ENCODE measurements at regions not wholly inside any gene's neighbourhood (a gene's known extent, or its start where the extent isn't known, plus 50 kb on each side); places are given as distances from the start of the nearest gene placed in this dataset.

DNA sequence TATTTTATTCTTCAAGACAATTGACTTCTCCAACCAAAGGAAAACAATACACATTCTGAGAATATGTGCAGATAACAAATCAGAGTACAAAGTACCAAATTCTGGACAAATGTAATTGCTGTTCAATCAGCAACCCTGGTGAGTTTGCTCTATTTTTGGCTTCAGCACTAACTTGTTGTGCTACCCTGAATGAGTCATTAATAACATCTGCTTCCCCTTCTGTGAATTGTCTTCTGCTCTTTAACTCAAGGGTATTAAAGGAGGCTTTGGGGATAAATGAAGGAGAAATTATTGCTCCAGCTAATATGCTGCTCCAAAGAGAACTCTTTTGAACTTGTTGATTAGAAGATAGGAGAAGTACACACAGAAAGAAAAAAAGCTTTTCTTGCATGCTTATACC, 459.3 kb downstream of the HTR7 start:
- TF ChIP-seq, protein P1, sequence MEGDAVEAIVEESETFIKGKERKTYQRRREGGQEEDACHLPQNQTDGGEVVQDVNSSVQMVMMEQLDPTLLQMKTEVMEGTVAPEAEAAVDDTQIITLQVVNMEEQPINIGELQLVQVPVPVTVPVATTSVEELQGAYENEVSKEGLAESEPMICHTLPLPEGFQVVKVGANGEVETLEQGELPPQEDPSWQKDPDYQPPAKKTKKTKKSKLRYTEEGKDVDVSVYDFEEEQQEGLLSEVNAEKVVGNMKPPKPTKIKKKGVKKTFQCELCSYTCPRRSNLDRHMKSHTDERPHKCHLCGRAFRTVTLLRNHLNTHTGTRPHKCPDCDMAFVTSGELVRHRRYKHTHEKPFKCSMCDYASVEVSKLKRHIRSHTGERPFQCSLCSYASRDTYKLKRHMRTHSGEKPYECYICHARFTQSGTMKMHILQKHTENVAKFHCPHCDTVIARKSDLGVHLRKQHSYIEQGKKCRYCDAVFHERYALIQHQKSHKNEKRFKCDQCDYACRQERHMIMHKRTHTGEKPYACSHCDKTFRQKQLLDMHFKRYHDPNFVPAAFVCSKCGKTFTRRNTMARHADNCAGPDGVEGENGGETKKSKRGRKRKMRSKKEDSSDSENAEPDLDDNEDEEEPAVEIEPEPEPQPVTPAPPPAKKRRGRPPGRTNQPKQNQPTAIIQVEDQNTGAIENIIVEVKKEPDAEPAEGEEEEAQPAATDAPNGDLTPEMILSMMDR (IDR thresholded peaks at IDR 0.05) = no peak
- TF ChIP-seq POLR2A (IDR thresholded peaks at IDR 0.05) = no peak
